ENCODE measurements at regions not wholly inside any gene's neighbourhood (a gene's known extent, or its start where the extent isn't known, plus 50 kb on each side); places are given as distances from the start of the nearest gene placed in this dataset.

GRCh38 chr2:204049635-204050034 lies 113.1 kb downstream of the ICOS start:
- no peak overlapping the region for H3K9ac ChIP-seq (ENCODE audit: low read length)
- H3K27ac ChIP-seq (ENCODE audit: low read depth, low read length): no peak overlapping the region
- H3K4me3 ChIP-seq (ENCODE audit: insufficient read depth, low read length, poor library complexity, severe bottlenecking): no peak overlapping the region
- no peaks in the 10 kb centered on the region for H3K27me3 ChIP-seq (ENCODE audit: low read length)
- H3K79me2 ChIP-seq (ENCODE audit: insufficient read depth, low read length): no peaks in the 10 kb centered on the region
- no peaks in the 10 kb centered on the region for H3K36me3 ChIP-seq (ENCODE audit: low read length)
- H3F3A ChIP-seq (ENCODE audit: insufficient read depth): no peaks in the 10 kb centered on the region
- no peak overlapping the region for H3K4me2 ChIP-seq (ENCODE audit: low read depth, low read length, poor library complexity, severe bottlenecking)
- no peak for TF ChIP-seq CTCF (IDR thresholded peaks at IDR 0.05; ENCODE audit: insufficient read depth, low read length, poor library complexity, severe bottlenecking)
- TF ChIP-seq EZH2phosphoT487 (conservative IDR thresholded peaks at IDR 0.05; ENCODE audit: low read length): no peak
- H4K20me1 ChIP-seq (ENCODE audit: low read depth, low read length): no peaks in the 10 kb centered on the region
- no peaks in the 10 kb centered on the region for H3K9me2 ChIP-seq (replicated peaks; ENCODE audit: insufficient read depth, low read length)
- H2AFZ ChIP-seq (ENCODE audit: low read depth, low read length, severe bottlenecking): no peak overlapping the region
- H3K9me3 ChIP-seq (ENCODE audit: insufficient read depth, low read length): no peaks in the 10 kb centered on the region

DNA sequence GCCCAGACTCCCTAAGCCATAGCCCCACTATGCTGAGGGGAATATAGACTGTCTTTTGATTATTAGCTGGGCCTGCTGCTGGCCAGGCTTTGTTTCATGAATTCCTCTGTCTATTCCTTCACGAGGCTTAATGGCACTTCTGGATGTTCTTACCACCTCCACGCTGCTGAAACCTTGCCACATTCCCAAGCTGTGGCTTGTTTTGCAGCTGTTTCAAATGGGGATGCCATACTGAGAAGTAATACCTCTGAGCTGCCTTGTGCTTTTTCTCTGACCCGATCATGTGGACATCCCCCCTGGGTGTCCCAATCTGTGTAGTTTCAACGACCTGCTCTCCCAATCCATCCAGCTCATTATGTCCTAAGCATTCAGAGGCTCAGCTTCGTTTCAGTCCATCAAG lies 114.1 kb downstream of the ICOS start:
- no peak overlapping the region for H3K4me2 ChIP-seq (ENCODE audit: low read depth, low read length, poor library complexity, severe bottlenecking)
- no peaks in the 10 kb centered on the region for H3K79me2 ChIP-seq (ENCODE audit: insufficient read depth, low read length)
- H3F3A ChIP-seq (ENCODE audit: insufficient read depth): no peaks in the 10 kb centered on the region
- H3K36me3 ChIP-seq (ENCODE audit: low read length): no peaks in the 10 kb centered on the region
- no peak overlapping the region for H3K27ac ChIP-seq (ENCODE audit: low read depth, low read length)
- TF ChIP-seq CTCF (IDR thresholded peaks at IDR 0.05; ENCODE audit: insufficient read depth, low read length, poor library complexity, severe bottlenecking) (no peak), EZH2phosphoT487 (conservative IDR thresholded peaks at IDR 0.05; ENCODE audit: low read length) (no peak)
- no peaks in the 10 kb centered on the region for H4K20me1 ChIP-seq (ENCODE audit: low read depth, low read length)
- no peaks in the 10 kb centered on the region for H3K27me3 ChIP-seq (ENCODE audit: low read length)
- no peak overlapping the region for H3K4me3 ChIP-seq (ENCODE audit: insufficient read depth, low read length, poor library complexity, severe bottlenecking)
- H3K9me3 ChIP-seq (ENCODE audit: insufficient read depth, low read length): no peaks in the 10 kb centered on the region
- H3K9me2 ChIP-seq (replicated peaks; ENCODE audit: insufficient read depth, low read length): no peaks in the 10 kb centered on the region
- H3K9ac ChIP-seq (ENCODE audit: low read length): no peak overlapping the region
- no peak overlapping the region for H2AFZ ChIP-seq (ENCODE audit: low read depth, low read length, severe bottlenecking)

GRCh38 chr2:204051476-204051875 lies 114.9 kb downstream of the ICOS start:
- no peaks in the 10 kb centered on the region for H3K79me2 ChIP-seq (ENCODE audit: insufficient read depth, low read length)
- H3K27ac ChIP-seq (ENCODE audit: low read depth, low read length): no peak overlapping the region
- H3K9ac ChIP-seq (ENCODE audit: low read length): no peak overlapping the region
- H3K4me3 ChIP-seq (ENCODE audit: insufficient read depth, low read length, poor library complexity, severe bottlenecking): no peak overlapping the region
- TF ChIP-seq EZH2phosphoT487 (conservative IDR thresholded peaks at IDR 0.05; ENCODE audit: low read length): no peak
- TF ChIP-seq CTCF (IDR thresholded peaks at IDR 0.05; ENCODE audit: insufficient read depth, low read length, poor library complexity, severe bottlenecking): peak; percentile 70
- H3F3A ChIP-seq (ENCODE audit: insufficient read depth): no peaks in the 10 kb centered on the region
- H3K9me2 ChIP-seq (replicated peaks; ENCODE audit: insufficient read depth, low read length): no peaks in the 10 kb centered on the region
- no peaks in the 10 kb centered on the region for H4K20me1 ChIP-seq (ENCODE audit: low read depth, low read length)
- no peaks in the 10 kb centered on the region for H3K36me3 ChIP-seq (ENCODE audit: low read length)
- H3K9me3 ChIP-seq (ENCODE audit: insufficient read depth, low read length): no peaks in the 10 kb centered on the region
- no peak overlapping the region for H3K4me2 ChIP-seq (ENCODE audit: low read depth, low read length, poor library complexity, severe bottlenecking)
- H3K27me3 ChIP-seq (ENCODE audit: low read length): no peaks in the 10 kb centered on the region
- H2AFZ ChIP-seq (ENCODE audit: low read depth, low read length, severe bottlenecking): no peak overlapping the region
